Natural killer cell (primary cell): ENCODE measurements at regions not wholly inside any gene's neighbourhood (a gene's known extent, or its start where the extent isn't known, plus 50 kb on each side); places are given as distances from the start of the nearest gene placed in this dataset.

Experiments
- ATAC-seq, 3 donors: fragments of 150-1000 bp in 2 of 3; fragments of 200-7000 bp in 1 of 3; cut with Tn5 transposase; 1 replicate in 1 of 3; 2 replicates in 2 of 3; pipeline ENCODE4 v1.10.0; 2021; ENCODE audit warnings: mild to moderate bottlenecking in 2 of 3, moderate library complexity in 2 of 3
- DNase-seq, 2 donors: peaks; one replicate each; pipeline versions ENCODE4 v3.0.0 to v3.0.0-alpha.2; 2013 to 2021; ENCODE audit warnings: mixed read lengths in 1 of 2
- H3K27ac ChIP-seq: one replicate; pipeline ENCODE4 v1.5.1; 2013; ENCODE audit warnings: mild to moderate bottlenecking, low read length
- H3K27me3 ChIP-seq: one replicate; pipeline ENCODE4 v1.6.1; 2013; ENCODE audit warnings: low read length; ENCODE audit not compliant: control insufficient read depth, insufficient read depth
- H3K36me3 ChIP-seq: one replicate; pipeline ENCODE4 v1.6.1; 2013; ENCODE audit warnings: low read length; ENCODE audit not compliant: control insufficient read depth, insufficient read depth
- H3K4me1 ChIP-seq: one replicate; pipeline ENCODE4 v1.6.1; 2013; ENCODE audit warnings: low read length; ENCODE audit not compliant: control insufficient read depth, insufficient read depth
- H3K4me3 ChIP-seq: one replicate; pipeline ENCODE4 v1.5.1; 2013; ENCODE audit warnings: low read length
- H3K9me3 ChIP-seq: one replicate; pipeline ENCODE4 v1.6.1; 2013; ENCODE audit warnings: low read length; ENCODE audit not compliant: control insufficient read depth, insufficient read depth
- H3K27ac Mint-ChIP-seq, 2 donors: one replicate each; pipeline ENCODE4 v1.8.0; 2022; ENCODE audit warnings: mild to moderate bottlenecking in 2 of 2, mixed read lengths in 2 of 2, moderate library complexity in 1 of 2
- H3K27me3 Mint-ChIP-seq, 2 donors: one replicate each; pipeline ENCODE4 v1.8.0; 2022; ENCODE audit warnings: low read depth in 2 of 2, mixed read lengths in 2 of 2
- H3K36me3 Mint-ChIP-seq: one replicate; pipeline ENCODE4 v1.8.0; 2022; ENCODE audit warnings: mixed read lengths
- H3K4me1 Mint-ChIP-seq, 2 donors: one replicate each; pipeline ENCODE4 v1.8.0; 2022; ENCODE audit warnings: mixed read lengths in 2 of 2
- H3K4me3 Mint-ChIP-seq: one replicate; pipeline ENCODE4 v1.8.0; 2022; ENCODE audit warnings: mild to moderate bottlenecking, moderate library complexity, mixed read lengths
- H3K9me3 Mint-ChIP-seq, 2 donors: one replicate each; pipeline ENCODE4 v1.8.0; 2022; ENCODE audit warnings: mixed read lengths in 2 of 2
- WGBS: methylation state at CpG from one replicate; pipeline ENCODE4 v1.1.7; 2013; ENCODE audit warnings: missing lambda C conversion rate; ENCODE audit not compliant: insufficient coverage; 5-methylcytosine and 5-hydroxymethylcytosine counted together
- intact Hi-C: fragments of 100-400 bp; cut with micrococcal nuclease; formaldehyde crosslinking; loops from one replicate; pipeline ENCODE4 v1.14.2; 2022
- TF ChIP-seq, protein P1 (sequence below): fragments of 200-600 bp; IDR thresholded peaks from one replicate; pipeline ENCODE4 v1.8.0; 2022; ENCODE audit warnings: antibody characterized with exemption

DNA sequence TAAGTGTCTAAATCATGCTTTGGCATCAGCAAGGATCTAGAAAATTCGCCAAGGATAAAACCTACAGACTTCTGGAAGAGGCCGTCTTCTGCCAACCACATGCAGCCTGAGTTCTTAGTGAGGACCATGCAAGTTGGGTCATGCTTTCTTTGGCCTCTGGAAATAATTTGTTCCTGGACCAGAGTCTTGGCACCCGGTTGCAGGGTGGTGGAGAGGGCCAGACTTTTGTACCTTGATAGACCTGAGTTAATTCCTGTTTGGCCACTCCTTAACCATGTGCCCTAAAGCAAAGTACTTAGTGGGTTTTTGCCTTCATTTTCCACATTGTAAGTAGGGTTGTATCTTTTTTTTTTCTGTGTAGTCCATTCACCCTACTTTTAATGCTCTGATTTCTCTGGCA, 283.4 kb upstream of the IRX5 start:
- Histone ChIP-seq H3K4me1 (no peaks in the 10 kb centered on the region), H3K27ac (no peak overlapping the region), H3K4me3 (no peak overlapping the region), H3K27me3 (no peaks in the 10 kb centered on the region), H3K9me3 (no peaks in the 10 kb centered on the region), H3K36me3 (no peaks in the 10 kb centered on the region)
- intact Hi-C loops, result no loop called here
- no peak overlapping the region for H3K4me3 Mint-ChIP-seq
- no peaks in the 10 kb centered on the region for H3K4me1 Mint-ChIP-seq
- H3K36me3 Mint-ChIP-seq, result no peaks in the 10 kb centered on the region
- no peak for ATAC-seq
- H3K27me3 Mint-ChIP-seq, result peaks cover 0 to 15% of the 10 kb centered on the region in 2 donors
- DNase-seq, result no peak
- 87% methylated on average over 3 of the region's 3 CpGs for WGBS
- H3K27ac Mint-ChIP-seq, result no peak overlapping the region
- TF ChIP-seq, protein P1, sequence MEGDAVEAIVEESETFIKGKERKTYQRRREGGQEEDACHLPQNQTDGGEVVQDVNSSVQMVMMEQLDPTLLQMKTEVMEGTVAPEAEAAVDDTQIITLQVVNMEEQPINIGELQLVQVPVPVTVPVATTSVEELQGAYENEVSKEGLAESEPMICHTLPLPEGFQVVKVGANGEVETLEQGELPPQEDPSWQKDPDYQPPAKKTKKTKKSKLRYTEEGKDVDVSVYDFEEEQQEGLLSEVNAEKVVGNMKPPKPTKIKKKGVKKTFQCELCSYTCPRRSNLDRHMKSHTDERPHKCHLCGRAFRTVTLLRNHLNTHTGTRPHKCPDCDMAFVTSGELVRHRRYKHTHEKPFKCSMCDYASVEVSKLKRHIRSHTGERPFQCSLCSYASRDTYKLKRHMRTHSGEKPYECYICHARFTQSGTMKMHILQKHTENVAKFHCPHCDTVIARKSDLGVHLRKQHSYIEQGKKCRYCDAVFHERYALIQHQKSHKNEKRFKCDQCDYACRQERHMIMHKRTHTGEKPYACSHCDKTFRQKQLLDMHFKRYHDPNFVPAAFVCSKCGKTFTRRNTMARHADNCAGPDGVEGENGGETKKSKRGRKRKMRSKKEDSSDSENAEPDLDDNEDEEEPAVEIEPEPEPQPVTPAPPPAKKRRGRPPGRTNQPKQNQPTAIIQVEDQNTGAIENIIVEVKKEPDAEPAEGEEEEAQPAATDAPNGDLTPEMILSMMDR, result no peak
- H3K9me3 Mint-ChIP-seq, result no peaks in the 10 kb centered on the region

DNA sequence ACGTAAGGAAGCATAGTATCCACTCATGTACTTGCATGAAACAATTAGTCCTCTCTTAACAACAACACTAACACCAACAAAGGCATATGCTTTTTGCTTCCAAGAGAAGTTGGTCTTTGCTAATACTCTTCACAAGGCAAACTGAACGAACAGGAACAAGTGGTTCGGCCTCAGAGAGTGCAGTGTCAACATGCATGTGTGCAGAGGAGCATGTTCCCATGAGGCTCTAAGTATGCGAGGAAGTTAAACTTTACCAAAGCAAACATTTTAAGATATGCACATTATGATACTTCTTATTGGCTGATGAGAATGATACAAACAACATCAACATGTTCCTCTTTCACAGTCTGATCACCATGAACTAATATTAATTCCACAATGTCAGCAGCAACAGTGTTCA, 285.3 kb upstream of the IRX5 start:
- Histone ChIP-seq H3K36me3 (no peaks in the 10 kb centered on the region), H3K27me3 (no peaks in the 10 kb centered on the region), H3K4me3 (no peak overlapping the region), H3K27ac (no peak overlapping the region), H3K4me1 (no peaks in the 10 kb centered on the region), H3K9me3 (no peaks in the 10 kb centered on the region)
- ATAC-seq, result no peak
- TF ChIP-seq, protein P1, result no peak
- no peaks in the 10 kb centered on the region for H3K4me1 Mint-ChIP-seq
- WGBS, result 84% methylated on average over 4 of the region's 4 CpGs
- no peak overlapping the region for H3K27ac Mint-ChIP-seq
- peaks cover 0 to 18% of the 10 kb centered on the region in 2 donors for H3K27me3 Mint-ChIP-seq
- DNase-seq, result no peak
- H3K36me3 Mint-ChIP-seq, result no peaks in the 10 kb centered on the region
- intact Hi-C loops, result no loop called here
- H3K4me3 Mint-ChIP-seq, result no peak overlapping the region
- no peaks in the 10 kb centered on the region for H3K9me3 Mint-ChIP-seq

DNA sequence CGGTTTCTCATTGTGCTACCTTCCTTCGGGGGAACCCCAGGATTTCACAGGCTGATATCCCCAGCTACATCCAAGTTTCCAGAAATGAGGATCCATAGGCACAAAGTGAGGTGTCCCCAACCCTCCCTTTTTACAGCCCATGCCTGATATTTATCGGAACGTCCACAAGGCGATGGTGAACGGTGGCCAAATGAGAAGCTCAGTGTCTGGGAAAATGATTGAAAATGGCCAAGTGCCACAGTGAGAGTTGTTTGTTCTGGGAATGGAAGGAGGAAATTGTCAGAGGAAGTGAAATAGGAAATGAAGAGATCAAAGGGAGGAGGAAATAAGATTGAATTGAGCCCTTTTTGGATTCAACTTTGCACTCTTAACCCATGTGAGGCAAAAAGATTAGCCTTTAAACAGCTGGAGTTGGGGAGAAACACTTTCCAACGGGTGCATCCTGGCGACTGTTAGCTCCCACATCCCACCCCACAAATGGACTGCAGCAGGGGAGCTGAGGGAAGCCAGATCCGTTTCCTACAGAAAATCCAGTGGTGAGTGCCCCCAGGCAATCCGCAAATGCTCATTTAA, 294.4 kb upstream of the IRX5 start:
- Mint-ChIP-seq H3K9me3 (peaks cover 0 to 2% of the 10 kb centered on the region in 2 donors), H3K27me3 (no peaks in the 10 kb centered on the region), H3K4me1 (no peaks in the 10 kb centered on the region), H3K4me3 (no peak overlapping the region), H3K36me3 (no peaks in the 10 kb centered on the region), H3K27ac (no peak overlapping the region)
- no peaks in the 10 kb centered on the region for H3K27me3 ChIP-seq
- H3K27ac ChIP-seq, result no peak overlapping the region
- no peaks in the 10 kb centered on the region for H3K4me1 ChIP-seq
- intact Hi-C loops, result no loop called here
- no peaks in the 10 kb centered on the region for H3K9me3 ChIP-seq
- no peaks in the 10 kb centered on the region for H3K36me3 ChIP-seq
- TF ChIP-seq, protein P1, result no peak
- no peak for ATAC-seq
- 62% methylated on average over 10 of the region's 10 CpGs for WGBS
- no peak overlapping the region for H3K4me3 ChIP-seq
- no peak for DNase-seq

DNA sequence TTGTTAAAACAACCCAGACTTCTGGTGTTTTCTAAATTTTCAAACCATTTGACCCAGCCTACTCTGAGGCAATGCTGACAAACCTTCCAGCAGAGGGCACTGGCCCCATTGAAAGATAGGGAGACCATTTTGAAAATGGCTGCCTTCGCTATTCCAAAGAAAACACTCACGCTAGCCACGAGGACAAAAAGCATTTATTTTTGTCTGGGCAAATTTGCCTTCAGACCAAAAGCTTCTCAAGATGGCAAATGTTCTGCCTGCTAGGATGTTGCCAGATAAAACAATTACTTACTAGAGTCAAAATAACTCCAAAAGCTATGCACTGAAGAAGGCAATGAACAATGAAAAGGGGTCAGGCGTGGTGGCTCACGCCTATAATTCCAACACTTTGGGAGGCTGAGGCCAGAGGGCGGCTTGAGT, 296.7 kb upstream of the IRX5 start:
- TF ChIP-seq, protein P1, result no peak
- Mint-ChIP-seq H3K9me3 (peaks cover 0 to 2% of the 10 kb centered on the region in 2 donors), H3K4me1 (no peaks in the 10 kb centered on the region), H3K36me3 (no peaks in the 10 kb centered on the region), H3K4me3 (no peak overlapping the region), H3K27me3 (no peaks in the 10 kb centered on the region), H3K27ac (no peak overlapping the region)
- DNase-seq, result no peak
- Histone ChIP-seq H3K36me3 (no peaks in the 10 kb centered on the region), H3K4me1 (no peaks in the 10 kb centered on the region), H3K27me3 (no peaks in the 10 kb centered on the region), H3K27ac (no peak overlapping the region), H3K4me3 (no peak overlapping the region), H3K9me3 (no peaks in the 10 kb centered on the region)
- no peak for ATAC-seq
- intact Hi-C loops, result no loop called here
- WGBS, result 78% methylated on average over 6 of the region's 6 CpGs
